22Rv1 (cell line): ENCODE measurements at regions not wholly inside any gene's neighbourhood (a gene's known extent, or its start where the extent isn't known, plus 50 kb on each side); places are given as distances from the start of the nearest gene placed in this dataset.

Experiments used
- CTCF ChIP-seq: fragments of 450-650 bp; IDR thresholded peaks from 2 replicates; pipeline ENCODE4 v1.5.1; 2017; ENCODE audit warnings: mild to moderate bottlenecking
- ZFX ChIP-seq: fragments of 450-650 bp; IDR thresholded peaks from 2 replicates; pipeline ENCODE4 v1.6.1; 2017; ENCODE audit warnings: antibody characterized with exemption, borderline replicate concordance

GRCh38 chr13:79062291-79062690 is 343.8 kb downstream of the RBM26 start:
- TF ChIP-seq CTCF (no peak), ZFX (no peak)
